HG03066 (cell line): ENCODE measurements at regions not wholly inside any gene's neighbourhood (a gene's known extent, or its start where the extent isn't known, plus 50 kb on each side); places are given as distances from the start of the nearest gene placed in this dataset.
"Not testable (repeated sequence)": the region's sequence is repeated elsewhere in the genome, so short reads cannot be mapped to it uniquely, and the experiment has no call there.

Source experiments
- ATAC-seq: cut with Tn5 transposase; IDR thresholded peaks from one replicate; pipeline ENCODE4 v1.9.1; 2021; ENCODE audit warnings: low read depth; ENCODE audit not compliant: unreplicated experiment

DNA sequence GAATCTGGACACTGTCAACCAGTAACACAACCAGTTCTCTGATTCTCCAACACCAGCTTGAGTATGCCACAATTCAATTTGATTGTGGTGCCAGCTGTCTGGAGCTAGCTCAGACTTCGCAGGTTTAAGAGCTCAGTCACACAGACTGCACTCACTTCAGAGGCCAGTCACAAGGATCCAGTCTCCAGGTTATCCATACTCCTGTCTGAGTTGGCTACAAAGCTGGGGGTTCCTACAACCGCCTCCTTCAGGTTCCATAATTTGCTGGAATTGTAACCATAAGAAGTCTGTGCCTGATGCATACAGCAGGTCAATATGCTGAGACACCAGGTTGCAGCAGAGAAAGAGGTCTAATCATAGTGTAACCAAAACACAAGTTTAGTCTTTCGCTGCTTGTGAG, 70.5 kb upstream of the CPSF6 start:
- no peak for ATAC-seq

DNA sequence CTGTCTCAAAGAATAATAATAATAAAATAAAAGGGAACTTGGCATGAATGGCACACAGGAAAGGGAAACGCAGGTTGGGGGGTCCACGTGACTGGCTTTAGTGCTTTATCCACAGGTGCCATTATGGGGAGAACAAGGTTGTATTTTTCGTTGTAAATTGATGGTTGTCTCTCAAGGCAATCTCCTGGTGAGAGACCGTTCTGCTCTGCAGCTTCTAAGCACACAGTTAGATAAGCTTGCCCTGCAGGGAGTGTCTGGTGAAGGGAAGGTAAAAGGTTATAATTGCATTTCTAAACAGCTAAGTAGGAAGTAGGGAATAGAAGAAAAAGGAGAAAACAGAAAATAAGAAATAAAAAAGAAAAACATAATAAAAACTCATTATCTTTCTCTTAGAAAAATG, 69.1 kb upstream of the CPSF6 start:
- ATAC-seq: no peak

DNA sequence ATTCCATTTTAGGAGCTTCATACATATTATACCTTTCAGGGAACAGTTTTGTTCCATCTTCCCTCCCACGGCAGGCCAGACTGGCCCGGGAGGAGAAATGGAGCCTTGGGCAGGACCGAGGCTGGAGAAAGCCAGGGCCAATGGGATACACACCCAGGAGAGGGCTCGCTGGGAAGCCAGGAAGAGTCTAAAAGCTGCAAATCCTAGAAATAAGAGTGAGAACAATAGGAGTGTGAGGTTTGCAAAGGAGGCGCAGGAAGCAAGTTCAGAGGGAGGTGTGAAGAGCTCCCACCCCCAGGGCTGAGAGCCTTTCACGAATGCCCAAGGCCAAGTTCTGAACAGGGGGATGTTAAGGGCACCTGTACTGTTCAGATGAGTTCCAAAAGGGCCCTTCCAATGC, 67.5 kb upstream of the CPSF6 start:
- no peak for ATAC-seq

GRCh38 chr12:69172491-69172890, 66.9 kb upstream of the CPSF6 start:
- no peak for ATAC-seq

DNA sequence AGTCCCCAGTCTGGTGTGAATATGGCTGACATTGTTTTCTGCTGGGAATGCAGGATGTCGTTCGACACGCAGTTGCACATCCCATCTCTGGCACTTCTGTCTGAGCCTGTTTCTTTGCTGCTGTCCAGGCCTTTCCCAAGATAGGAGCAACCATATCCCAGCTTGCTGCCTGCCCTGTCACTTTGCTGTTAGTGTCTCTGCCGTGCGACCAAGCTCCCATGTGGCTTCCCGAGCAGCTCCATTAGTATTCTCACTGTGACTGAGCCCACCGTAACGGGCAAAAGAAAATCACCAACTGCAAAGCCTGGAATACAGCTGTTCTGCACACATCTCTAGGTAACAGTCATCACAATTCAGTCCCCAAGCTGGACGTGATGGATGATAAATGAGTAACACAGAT, 66.0 kb upstream of the CPSF6 start:
- no peak for ATAC-seq

- ATAC-seq: no peak
These were observed 59.6 kb upstream of the CPSF6 start for GRCh38 chr12:69179786-69180185.

- ATAC-seq: not testable (repeated sequence)
These were observed 51.8 kb upstream of the CPSF6 start for GRCh38 chr12:69187572-69187971.

DNA sequence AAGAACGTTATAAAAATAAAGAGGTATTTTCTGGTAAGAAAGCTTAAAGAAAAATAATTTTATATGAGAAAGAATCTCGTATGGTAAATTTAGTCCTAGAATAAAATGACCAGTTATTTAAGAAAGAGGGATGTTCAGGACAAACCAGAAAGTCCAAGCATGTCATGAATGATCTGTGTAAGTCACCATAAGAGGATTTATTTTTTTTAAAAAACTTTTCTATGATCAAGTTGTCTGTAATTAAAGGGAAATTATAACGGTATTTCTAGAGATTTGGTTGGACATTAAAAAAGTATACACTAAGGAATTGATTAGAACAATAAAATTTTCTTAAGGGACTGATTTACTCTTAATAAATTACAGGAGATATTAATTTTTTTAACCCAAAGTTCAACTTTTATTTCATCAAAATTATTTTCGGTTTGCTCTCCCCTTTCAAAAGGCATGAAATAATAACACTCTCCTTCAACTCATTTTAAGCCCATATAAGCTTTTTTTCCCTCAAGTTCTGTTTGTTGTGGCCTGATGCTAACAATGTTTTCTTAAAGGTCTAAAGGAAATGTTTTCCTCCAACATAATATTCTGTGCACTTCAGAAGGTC, 49.9 kb upstream of the CPSF6 start:
- no peak for ATAC-seq
